GM18868 (cell line): ENCODE measurements at regions not wholly inside any gene's neighbourhood (a gene's known extent, or its start where the extent isn't known, plus 50 kb on each side); places are given as distances from the start of the nearest gene placed in this dataset.

Experiments
- ATAC-seq: cut with Tn5 transposase; IDR thresholded peaks from one replicate; pipeline ENCODE4 v1.9.1; 2021; ENCODE audit warnings: mild to moderate bottlenecking, moderate library complexity; ENCODE audit not compliant: unreplicated experiment

DNA sequence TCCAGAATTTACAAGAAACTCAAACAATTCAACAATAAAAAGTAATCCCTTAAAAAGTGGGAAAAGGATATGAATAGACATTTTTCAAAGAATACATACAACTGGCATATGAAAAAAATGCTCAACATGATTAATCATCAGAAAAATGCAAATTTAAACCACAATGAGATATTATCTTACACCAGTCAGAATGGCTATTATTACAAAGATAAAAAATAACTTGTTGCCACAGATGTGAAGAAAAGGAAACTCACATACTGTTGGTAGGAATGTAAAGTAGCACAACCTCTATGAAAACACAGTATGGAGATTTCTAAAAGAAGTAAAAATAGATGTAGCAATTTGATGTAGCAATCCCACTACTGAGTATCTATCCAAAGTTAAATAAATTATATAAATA lies 65.1 kb upstream of the DIAPH2 start:
- ATAC-seq = no peak

DNA sequence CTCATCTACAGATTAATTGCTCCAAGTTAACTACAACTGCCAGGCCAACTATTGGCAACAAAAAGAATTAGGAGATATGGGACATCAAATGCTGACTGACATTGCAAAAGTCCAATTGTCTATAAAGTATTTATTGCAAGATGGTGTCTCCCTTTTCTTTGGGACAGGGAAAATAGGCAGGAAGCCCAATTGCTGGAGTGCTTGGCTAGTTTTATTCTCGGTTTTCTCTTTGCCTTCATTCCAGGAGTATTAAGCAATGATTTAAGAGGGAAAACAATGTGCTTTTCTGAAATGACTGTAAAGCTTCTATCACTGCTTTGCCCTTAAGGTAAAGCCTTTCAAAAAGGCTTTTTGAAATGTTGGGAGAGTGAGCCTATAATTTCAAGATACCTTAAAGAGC lies 62.8 kb upstream of the DIAPH2 start:
- no peak for ATAC-seq
